ENCODE measurements at regions not wholly inside any gene's neighbourhood (a gene's known extent, or its start where the extent isn't known, plus 50 kb on each side); places are given as distances from the start of the nearest gene placed in this dataset.
A peak's percentile ranks its signal among the peaks of the same experiment; 100 is the strongest.

- DNase-seq (ENCODE audit: low read depth), result no peak
Measured at GRCh38 chr15:97892167-97892938, 68.2 kb upstream of the ARRDC4 start.

GRCh38 chr15:97893967-97894366 lies 66.5 kb upstream of the ARRDC4 start:
- DNase-seq (ENCODE audit: low read depth), result no peak

GRCh38 chr15:97899981-97900380 lies 60.5 kb upstream of the ARRDC4 start:
- DNase-seq (ENCODE audit: low read depth), result no peak

- no peak for DNase-seq (ENCODE audit: low read depth)
Measured at GRCh38 chr15:97902140-97902780, 58.2 kb upstream of the ARRDC4 start.

DNA sequence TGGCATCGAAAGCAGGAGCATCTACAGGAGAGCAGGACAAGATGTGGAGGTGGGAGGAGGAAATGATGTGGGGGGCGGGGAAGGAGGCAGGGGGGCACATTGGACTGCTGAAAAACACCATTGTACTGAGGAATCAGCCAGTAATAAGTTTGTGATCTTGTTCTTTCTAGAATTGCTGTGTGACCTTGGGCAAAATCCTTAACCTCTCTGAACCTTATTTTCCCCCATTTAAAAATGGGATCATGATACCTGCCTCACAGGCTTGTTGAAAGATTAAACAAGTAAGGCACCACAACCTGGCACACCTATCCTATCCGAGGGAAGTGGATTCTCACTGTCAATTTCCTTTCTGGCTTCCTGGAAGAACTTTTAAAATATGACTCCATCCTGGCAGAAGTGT lies 56.9 kb upstream of the ARRDC4 start:
- no peak for DNase-seq (ENCODE audit: low read depth)

- no peak for DNase-seq (ENCODE audit: low read depth)
Measured at GRCh38 chr15:97903971-97904572, 56.4 kb upstream of the ARRDC4 start.

GRCh38 chr15:97909291-97909891 lies 51.1 kb upstream of the ARRDC4 start:
- peak; percentile 10 for DNase-seq (ENCODE audit: low read depth)
